Naive thymus-derived CD4-positive, alpha-beta T cell (primary cell): ENCODE measurements at regions not wholly inside any gene's neighbourhood (a gene's known extent, or its start where the extent isn't known, plus 50 kb on each side); places are given as distances from the start of the nearest gene placed in this dataset.

ENCODE experiments used
- ATAC-seq: fragments of 150-1000 bp; cut with Tn5 transposase; 2 replicates; pipeline ENCODE4 v1.10.0; 2021; ENCODE audit warnings: mild to moderate bottlenecking, moderate library complexity
- CTCF ChIA-PET: fragments of 350-600 bp; sonication (Branson Sonifier 250); formaldehyde crosslinking; loops from one replicate; lab custom pipeline; 2021; ENCODE audit warnings: antibody characterized with exemption; lab: Charles Lee
- POLR2A ChIA-PET: fragments of 350-600 bp; sonication (Branson Sonifier 250); formaldehyde crosslinking; loops from one replicate; lab custom pipeline; 2021; ENCODE audit warnings: antibody characterized with exemption, inconsistent platforms; lab: Charles Lee
- DNase-seq, 9 donors: peaks; one replicate each; pipeline versions ENCODE4 v3.0.0 to v3.0.0-alpha.2; 2020 to 2022; ENCODE audit warnings: mixed read lengths in 1 of 9
- H3K27ac ChIP-seq: one replicate; pipeline ENCODE4 v1.7.0; 2013; ENCODE audit warnings: mild to moderate bottlenecking, low read depth, low read length, moderate library complexity
- H3K27me3 ChIP-seq, 2 donors: one replicate each; pipeline ENCODE4 v1.7.0; 2013; ENCODE audit warnings: low read length in 2 of 2, mild to moderate bottlenecking in 2 of 2, moderate library complexity in 2 of 2; ENCODE audit not compliant: control insufficient read depth in 2 of 2, insufficient read depth in 2 of 2
- H3K36me3 ChIP-seq, 3 experiments: 1 replicate in 2 of 3; 2 replicates in 1 of 3; pipeline ENCODE4 v1.7.0; 2013; ENCODE audit warnings: low read length in 3 of 3, mild to moderate bottlenecking in 3 of 3, moderate library complexity in 1 of 3; ENCODE audit not compliant: insufficient read depth in 3 of 3, control insufficient read depth in 2 of 3
- H3K4me1 ChIP-seq, 2 donors: one replicate each; pipeline ENCODE4 v1.7.0; 2013; ENCODE audit warnings: low read length in 2 of 2, mild to moderate bottlenecking in 2 of 2, moderate library complexity in 1 of 2; ENCODE audit not compliant: control insufficient read depth in 2 of 2, insufficient read depth in 2 of 2
- H3K4me3 ChIP-seq: 2 replicates; pipeline ENCODE4 v1.7.0; 2013; ENCODE audit warnings: mild to moderate bottlenecking, low read length
- H3K9me3 ChIP-seq, 3 experiments: 1 replicate in 2 of 3; 2 replicates in 1 of 3; pipeline ENCODE4 v1.7.0; 2013; ENCODE audit warnings: low read length in 3 of 3; ENCODE audit not compliant: control insufficient read depth in 2 of 3
- H3K27ac Mint-ChIP-seq, 9 donors: one replicate each; pipeline ENCODE4 v1.8.0; 2020 to 2022; ENCODE audit warnings: mixed read lengths in 9 of 9, mild to moderate bottlenecking in 8 of 9, moderate library complexity in 5 of 9, inconsistent platforms in 2 of 9
- H3K27me3 Mint-ChIP-seq, 5 donors: one replicate each; pipeline ENCODE4 v1.8.0; 2021 to 2022; ENCODE audit warnings: mixed read lengths in 5 of 5, mild to moderate bottlenecking in 1 of 5
- H3K36me3 Mint-ChIP-seq, 5 donors: one replicate each; pipeline ENCODE4 v1.8.0; 2020 to 2022; ENCODE audit warnings: mixed read lengths in 5 of 5, mild to moderate bottlenecking in 3 of 5, inconsistent platforms in 1 of 5
- H3K4me1 Mint-ChIP-seq, 7 donors: one replicate each; pipeline ENCODE4 v1.8.0; 2020 to 2022; ENCODE audit warnings: mixed read lengths in 7 of 7, mild to moderate bottlenecking in 3 of 7, inconsistent platforms in 1 of 7
- H3K4me3 Mint-ChIP-seq, 10 donors: one replicate each; pipeline ENCODE4 v1.8.0; 2020 to 2022; ENCODE audit warnings: mild to moderate bottlenecking in 10 of 10, mixed read lengths in 10 of 10, moderate library complexity in 6 of 10, inconsistent platforms in 2 of 10
- H3K9me3 Mint-ChIP-seq, 11 donors: one replicate each; pipeline ENCODE4 v1.8.0; 2020 to 2022; ENCODE audit warnings: mixed read lengths in 11 of 11, mild to moderate bottlenecking in 4 of 11, inconsistent platforms in 1 of 11, moderate library complexity in 1 of 11
- intact Hi-C, 2 donors: fragments of 100-400 bp; cut with micrococcal nuclease; formaldehyde crosslinking; loops; one replicate each; pipeline ENCODE4 v1.15.1; 2023

DNA sequence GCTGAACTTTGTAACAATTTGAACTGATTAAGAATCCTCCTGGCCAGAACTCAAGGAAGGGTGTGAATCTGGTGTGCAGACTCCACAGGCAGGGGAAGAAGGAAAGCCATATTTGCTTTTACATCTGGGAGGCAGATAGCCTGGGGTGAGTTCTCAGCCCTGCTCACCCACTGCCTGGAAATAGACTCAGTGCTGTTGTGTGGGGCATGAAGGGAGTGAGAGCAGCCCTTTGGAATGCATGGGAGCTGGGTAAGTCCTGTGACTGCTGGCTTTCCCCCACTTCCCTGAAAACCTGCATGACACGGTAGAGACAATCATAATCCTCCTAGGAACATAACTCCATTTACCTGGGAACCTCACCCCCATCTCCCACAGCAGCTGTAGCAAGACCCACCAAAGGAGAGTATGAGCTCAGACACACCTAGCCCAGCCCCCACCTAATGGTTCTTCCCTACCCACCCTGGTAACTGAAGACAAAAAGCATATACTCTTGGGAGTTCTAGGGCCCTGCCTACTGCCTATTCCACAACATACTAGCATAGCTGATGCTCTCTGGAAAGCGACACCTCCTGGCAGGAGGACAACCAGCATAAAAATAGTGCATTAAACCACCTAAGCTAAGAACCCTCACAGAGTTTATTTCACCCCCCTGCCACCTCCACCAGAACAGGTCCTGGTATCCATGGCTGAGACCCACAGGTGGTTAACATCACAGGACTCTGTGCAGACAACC lies 59.3 kb upstream of the UBQLN2 start:
- DNase-seq (no peak), ATAC-seq (no peak)
- no peak overlapping the region for H3K27ac Mint-ChIP-seq
- CTCF ChIA-PET, result interaction anchor here (0.8 kb wide), 1 partner anchor 9 kb away, joined by 5 read pairs; no protein-coding TSS in a partner anchor
- POLR2A ChIA-PET, result no interaction called here
- peak overlapping the region in 1 of 10 donors; percentile 17 for H3K4me3 Mint-ChIP-seq
- Histone ChIP-seq H3K27ac (no peak overlapping the region), H3K4me3 (no peak overlapping the region), H3K27me3 (no peaks in the 10 kb centered on the region), H3K4me1 (no peaks in the 10 kb centered on the region), H3K9me3 (peaks cover 0 to 20% (median 0%) of the 10 kb centered on the region in 3 experiments), H3K36me3 (no peaks in the 10 kb centered on the region)
- peaks cover 0 to 2% (median 0%) of the 10 kb centered on the region in 5 donors for H3K27me3 Mint-ChIP-seq
- H3K4me1 Mint-ChIP-seq, result peaks cover 0 to 4% (median 0%) of the 10 kb centered on the region in 7 donors
- intact Hi-C loops, result no loop called here
- H3K9me3 Mint-ChIP-seq, result peaks cover 0 to 85% (median 22%) of the 10 kb centered on the region in 11 donors
- peaks cover 0 to 10% (median 4%) of the 10 kb centered on the region in 5 donors for H3K36me3 Mint-ChIP-seq

DNA sequence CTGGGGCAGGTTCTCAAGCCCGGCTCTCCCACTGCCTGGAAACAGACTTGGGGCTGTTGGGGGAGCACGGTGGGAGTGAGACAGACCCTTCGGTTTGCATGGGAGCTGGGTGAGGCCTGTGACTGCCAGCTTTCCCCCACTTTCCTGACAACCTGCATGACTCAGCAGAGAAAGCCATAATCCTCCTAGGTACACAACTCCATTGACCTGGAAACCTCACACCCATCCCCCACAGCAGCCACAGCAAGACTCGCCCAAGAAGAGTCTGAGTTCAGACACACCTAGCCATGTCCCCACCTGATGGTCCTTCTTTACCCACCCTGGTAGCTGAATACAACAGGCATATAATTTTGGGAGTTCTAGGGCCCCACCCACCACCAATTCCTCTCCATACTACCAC lies 57.6 kb upstream of the UBQLN2 start:
- peaks cover 0 to 16% (median 0%) of the 10 kb centered on the region in 5 donors for H3K36me3 Mint-ChIP-seq
- CTCF ChIA-PET, result no interaction called here
- POLR2A ChIA-PET, result no interaction called here
- H3K27me3 Mint-ChIP-seq, result peaks cover 0 to 2% (median 0%) of the 10 kb centered on the region in 5 donors
- H3K27ac ChIP-seq, result no peak overlapping the region
- H3K27ac Mint-ChIP-seq, result peak overlapping the region in 1 of 9 donors; percentile 45
- no peaks in the 10 kb centered on the region for H3K36me3 ChIP-seq
- H3K27me3 ChIP-seq, result no peaks in the 10 kb centered on the region
- H3K4me3 Mint-ChIP-seq, result peak overlapping the region in 1 of 10 donors; percentile 51
- peaks cover 0 to 8% (median 0%) of the 10 kb centered on the region in 7 donors for H3K4me1 Mint-ChIP-seq
- H3K4me3 ChIP-seq, result no peak overlapping the region
- peaks cover 0 to 20% (median 0%) of the 10 kb centered on the region in 3 experiments for H3K9me3 ChIP-seq
- H3K9me3 Mint-ChIP-seq, result peaks cover 0 to 91% (median 28%) of the 10 kb centered on the region in 11 donors
- intact Hi-C loops, result no loop called here
- no peaks in the 10 kb centered on the region for H3K4me1 ChIP-seq
- DNase-seq (no peak), ATAC-seq (no peak)
